Gastroesophageal sphincter (tissue), 3 donors: ENCODE measurements at regions not wholly inside any gene's neighbourhood (a gene's known extent, or its start where the extent isn't known, plus 50 kb on each side); places are given as distances from the start of the nearest gene placed in this dataset.

ENCODE experiments used
- CTCF ChIP-seq, 4 experiments: fragments of 200-600 bp in 2 of 4; fragments of 450-650 bp in 2 of 4; sonication (generic) in 1 of 4; IDR thresholded peaks; one replicate each; pipeline ENCODE4 v1.5.1; 2017 to 2019; ENCODE audit warnings: antibody characterized with exemption in 4 of 4, mild to moderate bottlenecking in 2 of 4, moderate library complexity in 2 of 4
- EP300 ChIP-seq: sonication (generic); formaldehyde crosslinking; IDR thresholded peaks from one replicate; pipeline ENCODE4 v1.6.1; 2017; ENCODE audit warnings: antibody characterized with exemption, mild to moderate bottlenecking
- POLR2A ChIP-seq, 2 donors: fragments of 450-650 bp; IDR thresholded peaks; one replicate each; pipeline ENCODE4 v1.6.1; 2017; ENCODE audit warnings: antibody characterized with exemption in 2 of 2, mild to moderate bottlenecking in 2 of 2, moderate library complexity in 1 of 2
- POLR2AphosphoS5 ChIP-seq: sonication (generic); formaldehyde crosslinking; IDR thresholded peaks from one replicate; pipeline ENCODE4 v1.6.1; 2017; ENCODE audit warnings: antibody characterized with exemption

GRCh38 chr9:27817747-27818146, 244.5 kb upstream of the C9orf72 start:
- TF ChIP-seq CTCF (IDR thresholded peaks at IDR 0.05) (no peak), POLR2A (IDR thresholded peaks at IDR 0.05) (no peak), EP300 (no peak), POLR2AphosphoS5 (no peak)
